Naive B cell (primary cell): ENCODE measurements at regions not wholly inside any gene's neighbourhood (a gene's known extent, or its start where the extent isn't known, plus 50 kb on each side); places are given as distances from the start of the nearest gene placed in this dataset.
"Not testable (repeated sequence)": the region's sequence is repeated elsewhere in the genome, so short reads cannot be mapped to it uniquely, and the experiment has no call there.

ENCODE experiments used
- ATAC-seq, 2 donors: fragments of 150-1000 bp; cut with Tn5 transposase; 2 replicates each; pipeline ENCODE4 v1.10.0; 2021; ENCODE audit warnings: low read depth in 2 of 2, mild to moderate bottlenecking in 2 of 2, moderate library complexity in 2 of 2
- DNase-seq: peaks from one replicate; pipeline ENCODE4 v3.0.0; 2022
- H3K27ac Mint-ChIP-seq, 6 donors: one replicate each; pipeline ENCODE4 v1.8.0; 2020 to 2022; ENCODE audit warnings: mild to moderate bottlenecking in 6 of 6, mixed read lengths in 6 of 6, moderate library complexity in 5 of 6, inconsistent platforms in 2 of 6
- H3K27me3 Mint-ChIP-seq, 3 donors: one replicate each; pipeline ENCODE4 v1.8.0; 2021 to 2022; ENCODE audit warnings: mixed read lengths in 3 of 3, mild to moderate bottlenecking in 1 of 3
- H3K36me3 Mint-ChIP-seq, 2 donors: one replicate each; pipeline ENCODE4 v1.8.0; 2020 to 2022; ENCODE audit warnings: mixed read lengths in 2 of 2, inconsistent platforms in 1 of 2, mild to moderate bottlenecking in 1 of 2
- H3K4me1 Mint-ChIP-seq, 3 donors: one replicate each; pipeline ENCODE4 v1.8.0; 2020 to 2022; ENCODE audit warnings: mixed read lengths in 3 of 3, inconsistent platforms in 1 of 3, mild to moderate bottlenecking in 1 of 3, moderate library complexity in 1 of 3
- H3K4me3 Mint-ChIP-seq, 8 donors: one replicate each; pipeline ENCODE4 v1.8.0; 2020 to 2022; ENCODE audit warnings: mild to moderate bottlenecking in 8 of 8, mixed read lengths in 8 of 8, moderate library complexity in 8 of 8, inconsistent platforms in 2 of 8
- H3K9me3 Mint-ChIP-seq, 7 donors: one replicate each; pipeline ENCODE4 v1.8.0; 2020 to 2022; ENCODE audit warnings: mixed read lengths in 7 of 7, mild to moderate bottlenecking in 5 of 7, inconsistent platforms in 2 of 7, moderate library complexity in 1 of 7

DNA sequence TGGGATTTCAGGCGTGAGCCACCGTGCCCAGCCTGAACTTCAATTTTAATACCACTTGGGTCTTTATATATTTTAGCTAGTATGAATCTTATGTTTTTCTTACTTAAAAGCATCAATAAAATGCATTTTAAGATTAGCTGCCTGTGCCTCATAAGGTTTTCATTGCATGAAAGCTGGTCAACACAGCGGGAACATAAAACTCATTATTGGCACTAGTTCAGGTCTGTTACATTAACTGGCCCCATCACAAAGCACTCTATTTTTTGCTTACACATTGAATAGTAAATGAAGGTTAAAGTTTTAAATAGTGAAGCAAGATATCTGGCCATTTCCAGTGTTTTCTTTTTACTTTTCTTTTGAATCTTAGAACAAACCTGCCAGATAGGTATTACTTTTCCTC lies 145.6 kb upstream of the LYSMD4 start:
- H3K36me3 Mint-ChIP-seq = no peaks in the 10 kb centered on the region
- H3K27me3 Mint-ChIP-seq = no peaks in the 10 kb centered on the region
- DNase-seq = no peak
- no peak for ATAC-seq
- no peaks in the 10 kb centered on the region for H3K4me1 Mint-ChIP-seq
- H3K27ac Mint-ChIP-seq = no peak overlapping the region
- no peak overlapping the region for H3K4me3 Mint-ChIP-seq
- H3K9me3 Mint-ChIP-seq = peaks cover 0 to 13% (median 6%) of the 10 kb centered on the region in 7 donors

DNA sequence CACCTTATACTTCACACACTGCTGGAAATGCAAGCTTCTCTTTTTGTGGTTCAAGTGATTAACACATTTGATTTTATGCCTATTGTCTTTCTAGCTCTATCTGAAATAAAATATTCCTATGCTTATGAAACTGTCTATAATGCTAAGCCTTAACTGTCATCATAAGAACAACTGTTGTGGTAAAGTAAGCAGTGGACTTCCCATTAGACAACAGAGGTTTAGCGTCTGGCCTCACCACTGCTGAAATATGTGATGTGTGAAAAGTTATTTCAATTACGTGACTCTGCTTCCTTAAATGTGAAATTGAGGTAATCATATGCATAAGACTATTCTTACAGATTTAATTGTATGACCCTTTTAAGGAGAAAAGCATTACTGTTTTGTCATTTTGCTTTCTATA lies 140.2 kb upstream of the LYSMD4 start:
- no peaks in the 10 kb centered on the region for H3K9me3 Mint-ChIP-seq
- no peak overlapping the region for H3K4me3 Mint-ChIP-seq
- no peak for ATAC-seq
- no peak for DNase-seq
- no peaks in the 10 kb centered on the region for H3K27me3 Mint-ChIP-seq
- H3K36me3 Mint-ChIP-seq = no peaks in the 10 kb centered on the region
- H3K4me1 Mint-ChIP-seq = no peaks in the 10 kb centered on the region
- H3K27ac Mint-ChIP-seq = no peak overlapping the region

DNA sequence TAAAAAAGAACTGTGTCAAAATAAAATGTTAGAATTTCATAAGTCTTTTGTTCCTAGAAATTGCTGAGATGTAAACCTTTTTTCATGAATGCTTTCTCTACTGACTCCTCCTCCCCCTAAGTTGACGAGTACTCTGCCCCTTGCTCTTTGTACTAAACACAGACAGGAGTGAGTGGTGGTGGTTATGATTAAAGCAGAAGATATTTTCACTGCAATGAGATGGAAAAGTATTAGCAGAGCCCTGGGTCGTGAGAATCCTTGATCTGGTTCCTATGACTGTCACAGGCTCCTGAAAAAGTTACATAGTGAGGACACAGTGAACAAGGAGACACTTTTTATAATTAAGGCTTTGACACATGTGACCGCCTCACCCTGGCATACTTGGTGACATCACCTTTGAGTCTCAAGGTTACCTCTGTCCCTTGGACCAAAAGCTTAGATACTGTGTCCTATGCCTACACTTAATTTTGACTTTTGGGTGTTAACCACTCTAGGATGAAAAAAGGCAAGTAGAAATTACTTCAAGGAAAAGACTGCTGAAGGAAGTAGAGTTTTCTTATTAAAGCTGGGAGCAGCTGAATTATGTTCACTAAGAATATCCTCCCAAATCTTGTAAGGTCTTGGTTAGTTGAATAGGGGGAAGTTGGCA lies 130.4 kb upstream of the LYSMD4 start:
- Mint-ChIP-seq H3K27me3 (no peaks in the 10 kb centered on the region), H3K4me1 (no peaks in the 10 kb centered on the region), H3K4me3 (no peak overlapping the region), H3K27ac (no peak overlapping the region), H3K36me3 (no peaks in the 10 kb centered on the region), H3K9me3 (peaks cover 0 to 4% (median 0%) of the 10 kb centered on the region in 7 donors)
- DNase-seq (no peak), ATAC-seq (no peak)

DNA sequence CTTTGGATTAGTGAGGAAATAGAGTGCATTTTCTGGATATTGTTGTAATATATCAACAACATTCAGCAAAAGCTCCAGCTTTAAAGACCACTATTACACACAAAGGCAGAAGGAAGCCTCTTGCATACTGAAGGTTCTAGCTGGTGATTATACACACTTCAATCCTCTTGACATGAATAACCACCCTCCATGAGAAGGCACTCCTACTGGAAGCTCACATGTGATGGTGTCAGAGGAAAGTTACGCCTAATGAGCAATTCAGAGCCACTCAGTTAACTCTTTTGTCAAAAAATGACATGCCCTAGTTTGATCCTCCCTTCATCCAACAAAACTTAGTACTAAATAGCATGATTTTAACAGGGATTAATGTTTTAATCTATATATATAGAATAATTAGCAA lies 124.6 kb upstream of the LYSMD4 start:
- no peak for ATAC-seq
- Mint-ChIP-seq H3K27ac (no peak overlapping the region), H3K27me3 (no peaks in the 10 kb centered on the region), H3K36me3 (no peaks in the 10 kb centered on the region), H3K4me3 (no peak overlapping the region), H3K4me1 (no peaks in the 10 kb centered on the region), H3K9me3 (no peaks in the 10 kb centered on the region)
- no peak for DNase-seq

DNA sequence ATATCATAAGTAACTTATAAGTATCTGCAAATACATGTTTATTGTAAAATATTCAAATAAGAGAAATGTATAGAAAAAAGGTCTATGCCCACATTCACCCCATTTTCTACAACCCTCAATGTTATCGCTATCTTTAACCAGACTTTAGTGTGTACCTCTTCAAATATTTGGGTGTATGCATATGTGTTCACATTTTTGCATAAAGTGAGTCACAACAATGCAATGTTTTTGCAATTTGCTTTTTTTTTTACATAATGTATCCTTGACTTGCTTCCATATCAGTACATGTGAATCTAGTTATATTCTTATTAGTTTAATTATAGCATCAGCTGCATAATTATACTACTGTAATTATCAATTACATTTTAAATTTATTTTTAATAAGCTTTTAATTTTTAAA lies 117.3 kb upstream of the LYSMD4 start:
- no peaks in the 10 kb centered on the region for H3K9me3 Mint-ChIP-seq
- no peak for DNase-seq
- no peak overlapping the region for H3K4me3 Mint-ChIP-seq
- H3K27ac Mint-ChIP-seq = no peak overlapping the region
- H3K4me1 Mint-ChIP-seq = no peaks in the 10 kb centered on the region
- no peaks in the 10 kb centered on the region for H3K36me3 Mint-ChIP-seq
- ATAC-seq = no peak
- H3K27me3 Mint-ChIP-seq = no peaks in the 10 kb centered on the region

DNA sequence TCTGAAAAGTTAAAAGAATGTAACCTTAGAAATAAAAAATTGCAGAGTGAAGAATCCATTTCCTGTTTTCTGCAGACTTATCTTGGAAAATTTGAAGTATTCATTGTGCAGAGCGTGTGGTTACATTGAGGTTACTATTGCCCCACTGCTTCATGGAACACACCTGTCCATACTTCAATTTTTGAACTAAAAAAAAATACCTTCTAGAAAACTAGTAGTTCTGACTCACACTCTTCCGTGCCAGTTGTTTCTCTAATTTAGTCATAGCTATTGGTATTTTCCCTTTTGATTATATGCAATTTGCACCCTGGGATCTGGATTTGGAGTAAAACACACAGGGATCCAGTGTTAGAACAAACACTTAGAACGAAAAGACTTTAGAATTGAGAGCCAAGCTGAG lies 111.8 kb upstream of the LYSMD4 start:
- ATAC-seq = no peak
- H3K27ac Mint-ChIP-seq = no peak overlapping the region
- no peaks in the 10 kb centered on the region for H3K9me3 Mint-ChIP-seq
- no peak for DNase-seq
- no peak overlapping the region for H3K4me3 Mint-ChIP-seq
- no peaks in the 10 kb centered on the region for H3K36me3 Mint-ChIP-seq
- H3K4me1 Mint-ChIP-seq = no peaks in the 10 kb centered on the region
- H3K27me3 Mint-ChIP-seq = no peaks in the 10 kb centered on the region

DNA sequence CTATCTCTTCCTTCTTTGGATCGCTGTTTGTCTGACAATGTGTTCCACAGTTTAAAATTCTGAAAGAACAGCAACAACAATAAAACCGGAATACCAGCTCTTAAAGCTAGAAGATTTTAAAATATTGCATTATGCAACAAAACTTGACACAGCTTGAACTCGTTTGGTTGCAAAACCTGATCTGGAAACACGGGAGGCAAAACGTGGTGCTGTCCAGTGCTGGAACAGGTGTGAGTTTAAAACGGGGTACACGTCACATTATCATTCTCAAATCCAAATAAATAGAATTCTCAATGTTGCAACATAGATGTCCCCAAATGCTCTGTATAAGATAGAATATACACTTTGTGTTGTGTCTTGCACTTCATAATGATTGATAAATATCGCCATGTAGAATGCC lies 110.9 kb upstream of the LYSMD4 start:
- Mint-ChIP-seq H3K4me3 (no peak overlapping the region), H3K27ac (no peak overlapping the region), H3K36me3 (peaks cover under 1 to 2% of the 10 kb centered on the region in 2 donors), H3K4me1 (no peaks in the 10 kb centered on the region), H3K27me3 (no peaks in the 10 kb centered on the region), H3K9me3 (no peaks in the 10 kb centered on the region)
- DNase-seq = no peak
- no peak for ATAC-seq

DNA sequence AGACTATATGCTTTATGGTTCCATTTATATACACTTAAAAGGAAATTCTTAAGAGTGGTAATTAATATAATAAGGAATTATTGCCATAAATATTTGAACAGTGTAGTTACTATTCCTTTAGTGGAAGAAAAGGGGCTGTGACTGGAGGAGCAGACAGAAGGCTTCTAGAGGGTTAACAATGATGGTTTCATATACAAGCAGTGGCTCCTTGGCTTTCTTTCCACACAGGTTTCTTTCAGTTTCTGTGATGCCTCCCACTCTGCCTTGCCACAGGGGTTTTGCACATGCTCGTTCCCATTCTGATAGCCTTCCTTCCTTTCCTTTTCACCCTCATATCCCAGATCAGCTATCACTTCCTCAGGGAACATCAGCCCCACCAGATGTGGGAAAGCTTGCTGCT lies 108.8 kb upstream of the LYSMD4 start:
- H3K4me3 Mint-ChIP-seq = no peak overlapping the region
- no peaks in the 10 kb centered on the region for H3K27me3 Mint-ChIP-seq
- H3K36me3 Mint-ChIP-seq = peaks cover 12% of the 10 kb centered on the region in 2 donors
- ATAC-seq (no peak), DNase-seq (no peak)
- no peaks in the 10 kb centered on the region for H3K9me3 Mint-ChIP-seq
- no peak overlapping the region for H3K27ac Mint-ChIP-seq
- H3K4me1 Mint-ChIP-seq = no peaks in the 10 kb centered on the region

DNA sequence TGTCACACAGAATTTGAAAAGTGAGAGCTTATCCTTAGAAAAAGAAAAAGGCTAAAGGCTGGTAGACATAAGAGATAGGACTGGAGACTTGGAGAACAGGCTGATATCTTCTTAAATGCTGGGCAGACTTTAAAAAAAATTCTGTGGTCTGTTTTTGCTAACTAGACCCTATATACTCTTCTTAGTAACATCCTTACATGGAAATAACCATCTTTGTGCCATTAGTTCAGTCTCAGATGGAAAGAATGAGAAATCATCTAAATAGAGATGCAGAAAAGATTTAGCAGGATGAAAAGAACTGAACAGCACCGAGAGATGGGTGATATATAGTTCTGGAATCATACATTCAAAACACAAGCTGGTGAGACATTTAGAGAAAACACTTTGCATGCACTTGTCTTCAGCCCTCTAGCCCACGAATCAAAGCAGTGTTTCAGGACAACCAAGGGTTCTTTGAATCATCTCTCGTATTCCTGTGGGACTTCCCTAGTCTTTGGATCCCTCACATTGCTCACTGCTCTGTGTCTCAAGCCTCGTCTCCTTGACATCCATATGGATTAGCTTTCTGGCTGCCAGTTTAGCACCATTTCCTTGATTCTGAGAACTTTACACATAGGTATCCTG lies 93.0 kb upstream of the LYSMD4 start:
- Mint-ChIP-seq H3K27me3 (no peaks in the 10 kb centered on the region), H3K9me3 (peaks cover 0 to 13% (median 0%) of the 10 kb centered on the region in 7 donors), H3K27ac (no peak overlapping the region), H3K4me3 (no peak overlapping the region), H3K4me1 (peaks cover 0 to 7% (median 0%) of the 10 kb centered on the region in 3 donors), H3K36me3 (peaks cover 8 to 21% of the 10 kb centered on the region in 2 donors)
- no peak for ATAC-seq
- no peak for DNase-seq

DNA sequence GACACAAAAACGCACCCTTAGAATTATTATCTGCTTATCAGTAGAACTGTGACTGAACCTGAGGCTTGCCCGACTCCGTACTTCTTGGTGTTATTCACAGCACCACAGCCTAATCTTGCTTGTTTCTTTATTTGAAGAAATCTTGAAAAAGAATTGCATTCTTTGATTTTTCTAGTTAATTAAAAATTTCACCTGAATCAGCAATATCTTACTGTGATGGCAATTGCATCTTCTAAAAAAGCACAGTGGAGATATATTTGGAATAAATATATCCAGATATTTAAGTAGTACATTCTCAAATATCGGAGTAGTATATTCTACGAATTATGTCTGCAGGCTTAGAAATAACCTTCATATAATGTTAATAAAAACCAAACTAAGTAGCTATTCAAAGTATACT lies 90.1 kb upstream of the LYSMD4 start:
- Mint-ChIP-seq H3K9me3 (peaks cover 0 to 5% (median 0%) of the 10 kb centered on the region in 7 donors), H3K4me3 (no peak overlapping the region), H3K27me3 (no peaks in the 10 kb centered on the region), H3K4me1 (peaks cover 0 to 7% (median 0%) of the 10 kb centered on the region in 3 donors), H3K36me3 (peaks cover 8 to 18% of the 10 kb centered on the region in 2 donors), H3K27ac (no peak overlapping the region)
- DNase-seq = no peak
- ATAC-seq = no peak

DNA sequence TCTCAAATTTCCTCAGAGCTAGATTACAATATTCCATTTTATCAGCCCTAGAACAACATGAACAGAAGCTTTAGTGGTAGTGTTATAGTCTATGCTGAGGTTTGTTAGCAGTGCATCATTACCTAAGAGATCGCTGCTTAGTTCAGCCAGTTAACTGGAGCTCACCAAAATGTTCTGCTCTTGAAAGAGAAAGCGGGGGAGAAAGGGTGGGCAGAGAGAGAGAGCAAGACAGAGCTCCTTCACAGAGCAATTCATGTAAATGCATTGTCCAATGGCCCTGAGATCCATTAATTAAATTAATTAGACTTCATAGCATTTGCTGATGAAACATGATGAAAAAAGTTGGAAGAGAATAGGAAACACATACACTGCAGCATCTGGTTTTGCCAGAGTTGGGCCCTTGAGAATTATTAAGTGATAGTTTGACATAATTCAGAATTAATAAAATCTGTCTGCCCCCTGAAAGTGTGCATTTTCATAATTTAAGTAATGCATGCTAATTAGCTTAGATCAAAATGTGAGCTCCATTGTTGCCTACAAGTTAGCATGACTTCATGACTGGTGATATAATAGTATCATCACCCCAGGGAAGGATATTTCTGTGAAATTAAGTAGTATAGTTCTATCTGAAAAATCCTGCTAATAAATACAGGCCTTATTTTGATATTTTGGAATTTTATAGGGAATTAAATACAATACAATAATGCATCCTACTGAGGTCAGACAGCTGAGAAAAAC lies 86.9 kb upstream of the LYSMD4 start:
- Mint-ChIP-seq H3K36me3 (peaks cover 7 to 15% of the 10 kb centered on the region in 2 donors), H3K9me3 (peaks cover 0 to 3% (median 0%) of the 10 kb centered on the region in 7 donors)

DNA sequence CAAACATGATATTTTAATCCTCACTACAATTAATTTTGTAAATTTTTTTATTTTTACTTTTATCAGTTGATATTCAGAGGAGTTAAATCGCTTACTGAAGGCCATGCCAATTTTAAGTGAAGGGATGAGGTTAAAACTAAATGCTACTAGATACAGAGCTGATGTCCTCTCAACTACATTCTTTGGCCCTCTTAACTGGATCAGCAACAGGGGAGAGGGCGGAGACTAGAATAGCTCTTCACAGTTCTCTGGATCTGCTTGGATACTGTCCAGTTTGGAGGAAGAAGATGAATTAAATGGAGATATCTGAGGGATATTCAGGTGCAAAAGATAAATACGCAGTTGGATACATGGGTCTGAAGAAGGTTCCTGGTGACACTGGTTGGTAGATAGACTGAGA lies 85.6 kb upstream of the LYSMD4 start:
- H3K9me3 Mint-ChIP-seq = no peaks in the 10 kb centered on the region
- DNase-seq (no peak), ATAC-seq (no peak)
- peaks cover 7 to 15% of the 10 kb centered on the region in 2 donors for H3K36me3 Mint-ChIP-seq
- H3K27me3 Mint-ChIP-seq = no peaks in the 10 kb centered on the region
- H3K4me3 Mint-ChIP-seq = no peak overlapping the region
- no peak overlapping the region for H3K27ac Mint-ChIP-seq
- no peaks in the 10 kb centered on the region for H3K4me1 Mint-ChIP-seq

More for the DNA sequence above, 86.9 kb upstream of the LYSMD4 start:
- Mint-ChIP-seq H3K4me1 (no peaks in the 10 kb centered on the region), H3K27ac (peak overlapping the region in 1 of 6 donors; percentile 21), H3K27me3 (no peaks in the 10 kb centered on the region), H3K4me3 (no peak overlapping the region)
- no peak for DNase-seq
- no peak for ATAC-seq

DNA sequence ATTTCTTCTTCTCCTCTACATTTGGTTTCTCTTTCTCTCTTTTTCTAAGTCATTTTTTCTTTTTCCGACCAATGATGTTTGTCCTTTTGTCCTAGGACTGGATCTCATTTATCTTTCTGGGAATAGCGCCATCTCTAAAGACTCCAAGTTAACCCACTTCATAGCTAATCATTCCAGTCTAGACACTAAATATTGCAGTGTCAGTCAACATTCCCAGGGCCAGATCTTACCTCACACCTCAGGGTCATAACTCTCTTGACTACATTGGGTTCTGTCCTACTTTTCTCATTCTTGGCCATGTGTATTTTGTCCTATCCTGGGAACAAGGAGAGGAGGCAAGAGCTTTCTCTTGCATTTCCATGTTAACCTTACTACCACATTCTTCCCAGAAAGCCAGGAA lies 83.6 kb upstream of the LYSMD4 start:
- H3K9me3 Mint-ChIP-seq, ATAC-seq, H3K27me3 Mint-ChIP-seq, H3K4me1 Mint-ChIP-seq, H3K27ac Mint-ChIP-seq, H3K4me3 Mint-ChIP-seq, DNase-seq: not testable (repeated sequence)
- peaks cover 15 to 19% of the 10 kb centered on the region in 2 donors for H3K36me3 Mint-ChIP-seq

DNA sequence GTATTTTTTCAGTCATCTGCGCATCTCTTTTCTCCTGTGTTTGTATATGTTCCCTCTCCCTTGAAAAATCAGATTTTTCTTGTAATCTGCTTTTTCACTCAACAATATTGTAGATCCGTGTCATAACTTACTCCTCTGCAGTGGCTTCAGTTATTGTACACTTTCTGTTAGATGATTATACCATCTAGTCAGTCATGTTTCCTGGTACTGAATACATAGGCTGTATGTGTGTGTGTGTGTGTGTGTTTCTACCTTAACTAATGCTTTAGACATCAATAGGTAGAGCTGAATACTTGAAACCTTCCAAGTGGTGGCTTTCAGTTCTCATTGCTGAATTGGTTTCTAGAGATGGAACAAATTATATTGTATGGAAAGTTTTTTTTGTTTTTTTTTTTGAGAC lies 77.4 kb upstream of the LYSMD4 start:
- Mint-ChIP-seq H3K4me1 (peaks cover 3 to 12% (median 6%) of the 10 kb centered on the region in 3 donors), H3K36me3 (peaks cover 0 to 12% of the 10 kb centered on the region in 2 donors), H3K27ac (peak overlapping the region in 1 of 6 donors; percentile 2), H3K4me3 (peak overlapping the region in 1 of 8 donors; percentile 20)
- DNase-seq, H3K9me3 Mint-ChIP-seq, H3K27me3 Mint-ChIP-seq, ATAC-seq: not testable (repeated sequence)
